GM06990 (cell line): ENCODE measurements at regions not wholly inside any gene's neighbourhood (a gene's known extent, or its start where the extent isn't known, plus 50 kb on each side); places are given as distances from the start of the nearest gene placed in this dataset.
A peak's percentile ranks its signal among the peaks of the same experiment; 100 is the strongest.

Source experiments
- DNase-seq: peaks from one replicate; pipeline ENCODE4 v3.0.0-alpha.2; 2011; ENCODE audit not compliant: insufficient read length; ENCODE audit errors: extremely low read depth
- H3K27me3 ChIP-seq: replicated peaks from 2 replicates; pipeline ENCODE4 v1.6.0; 2011; ENCODE audit warnings: low read length; ENCODE audit not compliant: control insufficient read depth, insufficient read depth
- H3K36me3 ChIP-seq: 2 replicates; pipeline ENCODE4 v1.5.1; 2011; ENCODE audit warnings: low read length; ENCODE audit not compliant: control insufficient read depth, insufficient read depth
- H3K4me3 ChIP-seq: replicated peaks from 2 replicates; pipeline ENCODE4 v1.5.1; 2011; ENCODE audit warnings: low read depth, mild to moderate bottlenecking, control low read depth, low read length
- CTCF ChIP-seq: IDR thresholded peaks from 2 replicates; pipeline ENCODE4 v1.5.1; 2011; ENCODE audit warnings: low read length, control low read depth, mild to moderate bottlenecking, inconsistent platforms; ENCODE audit not compliant: insufficient read depth, poor library complexity, severe bottlenecking

- no peaks in the 10 kb centered on the region for H3K27me3 ChIP-seq
- no peak for DNase-seq
- TF ChIP-seq CTCF = no peak
Observed at GRCh38 chr9:29203244-29203930, 1630.1 kb upstream of the C9orf72 start.

DNA sequence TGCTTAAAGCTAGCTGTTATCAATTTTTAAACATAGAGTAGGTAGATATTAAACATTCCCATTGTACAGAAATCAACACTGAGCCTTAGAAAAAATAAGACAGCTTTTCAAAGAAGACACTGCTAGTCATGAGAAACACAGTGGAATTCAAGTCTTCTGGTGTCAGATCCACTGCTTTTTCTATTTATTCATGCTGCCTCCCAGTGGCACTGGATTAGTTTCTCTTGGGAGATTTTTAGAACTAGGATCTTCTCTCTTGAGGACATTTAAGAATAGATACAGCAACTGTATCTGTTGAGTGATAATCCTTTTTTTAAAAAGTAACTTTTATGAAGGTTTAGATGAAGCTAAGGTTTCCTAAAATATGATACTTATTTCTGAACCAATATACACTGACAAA, 1635.4 kb upstream of the C9orf72 start:
- DNase-seq = no peak
- H3K4me3 ChIP-seq = no peak overlapping the region
- no peaks in the 10 kb centered on the region for H3K36me3 ChIP-seq
- TF ChIP-seq CTCF = no peak
- no peaks in the 10 kb centered on the region for H3K27me3 ChIP-seq

More at GRCh38 chr9:29203244-29203930, 1630.1 kb upstream of the C9orf72 start:
- H3K4me3 ChIP-seq = no peak overlapping the region
- H3K36me3 ChIP-seq = no peaks in the 10 kb centered on the region

GRCh38 chr9:29209748-29210291, 1636.5 kb upstream of the C9orf72 start:
- no peak for DNase-seq
- Histone ChIP-seq H3K36me3 (no peaks in the 10 kb centered on the region), H3K4me3 (no peak overlapping the region), H3K27me3 (no peaks in the 10 kb centered on the region)
- TF ChIP-seq CTCF = no peak

- no peak for TF ChIP-seq CTCF
- no peak for DNase-seq
- H3K27me3 ChIP-seq = no peaks in the 10 kb centered on the region
- H3K36me3 ChIP-seq = no peaks in the 10 kb centered on the region
- H3K4me3 ChIP-seq = no peak overlapping the region
Observed at GRCh38 chr9:29211003-29211579, 1637.8 kb upstream of the C9orf72 start.

DNA sequence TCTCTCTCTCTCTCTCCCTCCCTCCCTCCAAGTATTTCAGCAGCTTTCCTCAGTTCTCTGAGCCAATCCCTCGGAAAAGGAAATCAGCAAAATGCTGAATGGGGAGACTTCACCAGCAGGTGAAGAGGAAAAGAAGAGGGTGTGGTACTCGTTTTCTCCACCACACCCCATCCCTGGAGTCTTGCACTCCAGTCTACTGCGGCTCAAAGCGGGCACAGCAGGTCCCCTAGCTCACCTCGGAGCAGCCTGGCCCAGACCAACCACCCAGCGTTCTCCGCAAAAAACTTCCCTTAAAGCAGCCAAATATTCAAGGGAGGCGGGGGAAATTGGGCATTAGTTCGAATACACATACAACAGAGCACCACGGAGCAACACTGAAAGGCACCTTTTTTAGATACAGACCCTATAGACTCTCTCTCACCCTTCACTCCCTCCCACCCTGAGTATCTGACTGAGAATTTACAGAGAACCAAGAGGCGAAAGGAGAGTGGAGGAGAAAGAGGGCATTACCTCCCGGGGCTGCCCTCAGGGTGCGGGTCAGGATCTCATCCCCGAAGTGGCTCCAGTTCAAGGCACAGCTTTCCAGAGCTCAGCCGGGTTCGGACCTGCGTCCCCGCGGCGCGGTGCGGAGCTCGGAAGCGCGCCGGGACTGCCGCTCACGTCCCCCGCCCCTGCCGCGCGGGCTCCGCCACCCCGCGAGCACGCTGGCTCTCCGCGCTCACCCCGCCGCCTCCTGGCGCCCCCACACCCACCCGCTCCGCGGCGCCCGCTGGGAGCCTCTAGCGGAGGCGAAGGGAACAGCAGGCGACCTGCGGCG, 1638.5 kb upstream of the C9orf72 start:
- Histone ChIP-seq H3K4me3 (no peak overlapping the region), H3K27me3 (no peaks in the 10 kb centered on the region)
- DNase-seq = peak; percentile 14

More for the DNA sequence above, 1638.5 kb upstream of the C9orf72 start:
- TF ChIP-seq CTCF = peak; percentile 43
- no peaks in the 10 kb centered on the region for H3K36me3 ChIP-seq
